Hematopoietic multipotent progenitor cell treated with erythropoietin and hydrocortisone succinate and interleukin-3 and kit ligand, for 4 days (in vitro differentiated cells): ENCODE measurements at regions not wholly inside any gene's neighbourhood (a gene's known extent, or its start where the extent isn't known, plus 50 kb on each side); places are given as distances from the start of the nearest gene placed in this dataset.

Experiments used
- DNase-seq: peaks from one replicate; pipeline ENCODE4 v3.0.0-alpha.2; 2015

GRCh38 chr7:25520516-25520915, 292.2 kb upstream of the NPVF start:
- no peak for DNase-seq

GRCh38 chr7:25521236-25521635, 292.9 kb upstream of the NPVF start:
- no peak for DNase-seq

- no peak for DNase-seq
These were observed 294.4 kb upstream of the NPVF start for GRCh38 chr7:25522727-25523126.

GRCh38 chr7:25527665-25528170, 299.4 kb upstream of the NPVF start:
- DNase-seq = no peak

GRCh38 chr7:25529320-25529719, 301.0 kb upstream of the NPVF start:
- no peak for DNase-seq

- no peak for DNase-seq
These were observed 308.6 kb upstream of the NPVF start for GRCh38 chr7:25536851-25537250.

GRCh38 chr7:25537662-25538375, 309.5 kb upstream of the NPVF start:
- DNase-seq = no peak

- DNase-seq = no peak
These were observed 313.0 kb upstream of the NPVF start for GRCh38 chr7:25541094-25541821.

GRCh38 chr7:25541877-25542276, 313.6 kb upstream of the NPVF start:
- DNase-seq = no peak

- DNase-seq = no peak
These were observed 314.9 kb upstream of the NPVF start for GRCh38 chr7:25543210-25543609.

GRCh38 chr7:25543798-25544197, 315.5 kb upstream of the NPVF start:
- DNase-seq = no peak

- DNase-seq = no peak
These were observed 316.0 kb upstream of the NPVF start for GRCh38 chr7:25544254-25544653.

- DNase-seq = no peak
These were observed 317.1 kb upstream of the NPVF start for GRCh38 chr7:25545124-25546008.

GRCh38 chr7:25546306-25546705, 318.0 kb upstream of the NPVF start:
- no peak for DNase-seq

- DNase-seq = no peak
These were observed 321.1 kb upstream of the NPVF start for GRCh38 chr7:25549271-25549921.

- DNase-seq = no peak
These were observed 321.9 kb upstream of the NPVF start for GRCh38 chr7:25550149-25550548.

GRCh38 chr7:25552998-25553397, 324.7 kb upstream of the NPVF start:
- DNase-seq = no peak

GRCh38 chr7:25553580-25554291, 325.4 kb upstream of the NPVF start:
- no peak for DNase-seq

- no peak for DNase-seq
These were observed 329.2 kb upstream of the NPVF start for GRCh38 chr7:25557379-25557917.

GRCh38 chr7:25557930-25558329, 329.6 kb upstream of the NPVF start:
- no peak for DNase-seq

- DNase-seq = no peak
These were observed 330.3 kb upstream of the NPVF start for GRCh38 chr7:25558605-25559004.
